ENCODE measurements at regions not wholly inside any gene's neighbourhood (a gene's known extent, or its start where the extent isn't known, plus 50 kb on each side); places are given as distances from the start of the nearest gene placed in this dataset.
"Not testable (repeated sequence)": the region's sequence is repeated elsewhere in the genome, so short reads cannot be mapped to it uniquely, and the experiment has no call there.

GRCh38 chr9:115858421-115858820 is 295.2 kb upstream of the PAPPA start:
- peaks cover 0 to 33% (median 4%) of the 10 kb centered on the region in 5 donors for H3K27me3 Mint-ChIP-seq
- H3K4me3 Mint-ChIP-seq, ATAC-seq, POLR2A ChIA-PET, H3K27ac Mint-ChIP-seq, DNase-seq, H3K9me3 Mint-ChIP-seq, H3K4me1 Mint-ChIP-seq, H3K36me3 Mint-ChIP-seq: not testable (repeated sequence)

GRCh38 chr9:115862021-115862420 is 291.6 kb upstream of the PAPPA start:
- no peaks in the 10 kb centered on the region for H3K36me3 Mint-ChIP-seq
- peaks cover 0 to 33% (median 5%) of the 10 kb centered on the region in 5 donors for H3K27me3 Mint-ChIP-seq
- no peaks in the 10 kb centered on the region for H3K4me1 Mint-ChIP-seq
- H3K9me3 Mint-ChIP-seq = peaks cover 0 to 10% (median 0%) of the 10 kb centered on the region in 9 donors
- H3K27ac Mint-ChIP-seq = no peak overlapping the region
- POLR2A ChIA-PET = no interaction called here
- H3K4me3 Mint-ChIP-seq = no peak overlapping the region
- DNase-seq = no peak
- no peak for ATAC-seq

- H3K27me3 Mint-ChIP-seq = peaks cover 0 to 23% (median 5%) of the 10 kb centered on the region in 5 donors
- H3K4me1 Mint-ChIP-seq = no peaks in the 10 kb centered on the region
- DNase-seq = no peak
- H3K4me3 Mint-ChIP-seq = no peak overlapping the region
- no peaks in the 10 kb centered on the region for H3K36me3 Mint-ChIP-seq
- POLR2A ChIA-PET = no interaction called here
- H3K27ac Mint-ChIP-seq = no peak overlapping the region
- peaks cover 0 to 10% (median 0%) of the 10 kb centered on the region in 9 donors for H3K9me3 Mint-ChIP-seq
- ATAC-seq = no peak
Measured at GRCh38 chr9:115864581-115864980, 289.0 kb upstream of the PAPPA start.

- Mint-ChIP-seq H3K9me3 (peaks cover 0 to 10% (median 0%) of the 10 kb centered on the region in 9 donors), H3K4me1 (no peaks in the 10 kb centered on the region)
- POLR2A ChIA-PET = no interaction called here
Measured at GRCh38 chr9:115867326-115867725, 286.3 kb upstream of the PAPPA start.

GRCh38 chr9:115877852-115878438 is 275.6 kb upstream of the PAPPA start:
- no peaks in the 10 kb centered on the region for H3K36me3 Mint-ChIP-seq
- peaks cover 0 to 17% (median 1%) of the 10 kb centered on the region in 5 donors for H3K27me3 Mint-ChIP-seq
- DNase-seq (no peak), ATAC-seq (no peak)
- H3K9me3 Mint-ChIP-seq = peaks cover 0 to 23% (median 3%) of the 10 kb centered on the region in 9 donors
- H3K4me3 Mint-ChIP-seq = no peak overlapping the region
- H3K4me1 Mint-ChIP-seq = no peaks in the 10 kb centered on the region
- POLR2A ChIA-PET = no interaction called here
- no peak overlapping the region for H3K27ac Mint-ChIP-seq

More at GRCh38 chr9:115867326-115867725, 286.3 kb upstream of the PAPPA start:
- ATAC-seq = no peak
- H3K27ac Mint-ChIP-seq = no peak overlapping the region
- peaks cover 0 to 2% (median 0%) of the 10 kb centered on the region in 5 donors for H3K27me3 Mint-ChIP-seq
- no peak overlapping the region for H3K4me3 Mint-ChIP-seq
- DNase-seq = no peak
- no peaks in the 10 kb centered on the region for H3K36me3 Mint-ChIP-seq

GRCh38 chr9:115879451-115879850 is 274.1 kb upstream of the PAPPA start:
- Mint-ChIP-seq H3K4me3 (no peak overlapping the region), H3K36me3 (no peaks in the 10 kb centered on the region), H3K27ac (no peak overlapping the region), H3K4me1 (no peaks in the 10 kb centered on the region), H3K27me3 (peaks cover 0 to 17% (median 1%) of the 10 kb centered on the region in 5 donors), H3K9me3 (peaks cover 0 to 23% (median 3%) of the 10 kb centered on the region in 9 donors)
- DNase-seq (no peak), ATAC-seq (no peak)
- POLR2A ChIA-PET = no interaction called here

- Mint-ChIP-seq H3K36me3 (no peaks in the 10 kb centered on the region), H3K27ac (no peak overlapping the region), H3K9me3 (peaks cover 0 to 19% (median 3%) of the 10 kb centered on the region in 9 donors), H3K4me1 (no peaks in the 10 kb centered on the region), H3K27me3 (peaks cover 0 to 17% (median 1%) of the 10 kb centered on the region in 5 donors), H3K4me3 (no peak overlapping the region)
- no peak for ATAC-seq
- no peak for DNase-seq
- POLR2A ChIA-PET = no interaction called here
Measured at GRCh38 chr9:115880221-115880885, 273.2 kb upstream of the PAPPA start.

- H3K4me3 Mint-ChIP-seq = no peak overlapping the region
- no peaks in the 10 kb centered on the region for H3K36me3 Mint-ChIP-seq
- H3K9me3 Mint-ChIP-seq = peaks cover 0 to 5% (median 0%) of the 10 kb centered on the region in 9 donors
- DNase-seq (no peak), ATAC-seq (no peak)
- H3K27ac Mint-ChIP-seq = no peak overlapping the region
- H3K4me1 Mint-ChIP-seq = no peaks in the 10 kb centered on the region
- POLR2A ChIA-PET = no interaction called here
- peaks cover 0 to 17% (median 1%) of the 10 kb centered on the region in 5 donors for H3K27me3 Mint-ChIP-seq
Measured at GRCh38 chr9:115882911-115883310, 270.7 kb upstream of the PAPPA start.

- Mint-ChIP-seq H3K27me3 (peaks cover 0 to 10% (median 1%) of the 10 kb centered on the region in 5 donors), H3K9me3 (peaks cover 0 to 2% (median 0%) of the 10 kb centered on the region in 9 donors), H3K4me1 (no peaks in the 10 kb centered on the region), H3K27ac (no peak overlapping the region), H3K36me3 (no peaks in the 10 kb centered on the region), H3K4me3 (no peak overlapping the region)
- DNase-seq (no peak), ATAC-seq (no peak)
- POLR2A ChIA-PET = no interaction called here
Measured at GRCh38 chr9:115883467-115884329, 269.9 kb upstream of the PAPPA start.

- H3K4me3 Mint-ChIP-seq = no peak overlapping the region
- no peaks in the 10 kb centered on the region for H3K36me3 Mint-ChIP-seq
- peaks cover 0 to 10% (median 0%) of the 10 kb centered on the region in 9 donors for H3K9me3 Mint-ChIP-seq
- ATAC-seq (no peak), DNase-seq (no peak)
- POLR2A ChIA-PET = no interaction called here
- peaks cover 0 to 8% (median 1%) of the 10 kb centered on the region in 5 donors for H3K27me3 Mint-ChIP-seq
- H3K4me1 Mint-ChIP-seq = no peaks in the 10 kb centered on the region
- no peak overlapping the region for H3K27ac Mint-ChIP-seq
Measured at GRCh38 chr9:115884846-115885245, 268.7 kb upstream of the PAPPA start.

GRCh38 chr9:115888131-115888530 is 265.5 kb upstream of the PAPPA start:
- Mint-ChIP-seq H3K27ac (no peak overlapping the region), H3K4me3 (no peak overlapping the region), H3K27me3 (peaks cover 0 to 8% (median 3%) of the 10 kb centered on the region in 5 donors), H3K4me1 (no peaks in the 10 kb centered on the region), H3K9me3 (peaks cover 0 to 10% (median 5%) of the 10 kb centered on the region in 9 donors), H3K36me3 (no peaks in the 10 kb centered on the region)
- POLR2A ChIA-PET = no interaction called here
- ATAC-seq = no peak
- DNase-seq = no peak

- H3K36me3 Mint-ChIP-seq = no peaks in the 10 kb centered on the region
- H3K27me3 Mint-ChIP-seq = peaks cover 0 to 8% (median 3%) of the 10 kb centered on the region in 5 donors
Measured at GRCh38 chr9:115891929-115892328, 261.7 kb upstream of the PAPPA start.

GRCh38 chr9:115898478-115898877 is 255.1 kb upstream of the PAPPA start:
- H3K9me3 Mint-ChIP-seq = peaks cover 2 to 23% (median 6%) of the 10 kb centered on the region in 9 donors
- DNase-seq, H3K27me3 Mint-ChIP-seq, H3K27ac Mint-ChIP-seq, ATAC-seq, POLR2A ChIA-PET, H3K4me3 Mint-ChIP-seq, H3K36me3 Mint-ChIP-seq, H3K4me1 Mint-ChIP-seq: not testable (repeated sequence)

More at GRCh38 chr9:115891929-115892328, 261.7 kb upstream of the PAPPA start:
- ATAC-seq = no peak
- Mint-ChIP-seq H3K4me3 (no peak overlapping the region), H3K9me3 (peaks cover 0 to 18% (median 5%) of the 10 kb centered on the region in 9 donors), H3K27ac (no peak overlapping the region), H3K4me1 (no peaks in the 10 kb centered on the region)
- POLR2A ChIA-PET = no interaction called here
- no peak for DNase-seq
